Type B pancreatic cell (in vitro differentiated cells): ENCODE measurements at regions not wholly inside any gene's neighbourhood (a gene's known extent, or its start where the extent isn't known, plus 50 kb on each side); places are given as distances from the start of the nearest gene placed in this dataset.
"Not testable (repeated sequence)": the region's sequence is repeated elsewhere in the genome, so short reads cannot be mapped to it uniquely, and the experiment has no call there.

Experiments used
- DNase-seq: peaks from one replicate; pipeline ENCODE4 v3.0.0; 2021; ENCODE audit warnings: mixed read lengths; ENCODE audit not compliant: unreplicated experiment; ENCODE audit errors: extremely low spot score
- H3K27ac Mint-ChIP-seq: 2 replicates; pipeline ENCODE4 v1.8.0; 2021; ENCODE audit warnings: mild to moderate bottlenecking, mixed read lengths
- H3K27me3 Mint-ChIP-seq: 2 replicates; pipeline ENCODE4 v1.8.0; 2021; ENCODE audit warnings: mixed read lengths
- H3K36me3 Mint-ChIP-seq: 2 replicates; pipeline ENCODE4 v1.8.0; 2021; ENCODE audit warnings: mixed read lengths
- H3K4me1 Mint-ChIP-seq: one replicate; pipeline ENCODE4 v1.8.0; 2021; ENCODE audit warnings: mixed read lengths; ENCODE audit not compliant: unreplicated experiment
- H3K4me3 Mint-ChIP-seq: 2 replicates; pipeline ENCODE4 v1.8.0; 2021; ENCODE audit warnings: mild to moderate bottlenecking, mixed read lengths
- H3K9me3 Mint-ChIP-seq: 2 replicates; pipeline ENCODE4 v1.8.0; 2021; ENCODE audit warnings: mixed read lengths
- CTCF ChIP-seq: fragments of 200-600 bp; sonication (generic); conservative IDR thresholded peaks from 2 replicates; pipeline ENCODE4 v1.5.0; 2021; ENCODE audit warnings: antibody characterized with exemption, mild to moderate bottlenecking

GRCh38 chr4:141473026-141473540 is 163.3 kb upstream of the IL15 start:
- H3K27ac Mint-ChIP-seq, result no peak overlapping the region
- no peak for DNase-seq
- no peak overlapping the region for H3K4me3 Mint-ChIP-seq
- H3K36me3 Mint-ChIP-seq, result no peaks in the 10 kb centered on the region
- no peak for TF ChIP-seq CTCF
- H3K4me1 Mint-ChIP-seq, result no peaks in the 10 kb centered on the region
- no peaks in the 10 kb centered on the region for H3K27me3 Mint-ChIP-seq
- no peaks in the 10 kb centered on the region for H3K9me3 Mint-ChIP-seq

GRCh38 chr4:141473952-141474351 is 162.4 kb upstream of the IL15 start:
- Mint-ChIP-seq H3K4me1 (no peaks in the 10 kb centered on the region), H3K27me3 (no peaks in the 10 kb centered on the region), H3K4me3 (no peak overlapping the region), H3K9me3 (no peaks in the 10 kb centered on the region), H3K36me3 (no peaks in the 10 kb centered on the region), H3K27ac (no peak overlapping the region)
- TF ChIP-seq CTCF, result no peak
- no peak for DNase-seq

- H3K36me3 Mint-ChIP-seq, result no peaks in the 10 kb centered on the region
- no peaks in the 10 kb centered on the region for H3K27me3 Mint-ChIP-seq
- H3K4me3 Mint-ChIP-seq, result no peak overlapping the region
- peaks cover 3% of the 10 kb centered on the region for H3K9me3 Mint-ChIP-seq
- no peak overlapping the region for H3K27ac Mint-ChIP-seq
- H3K4me1 Mint-ChIP-seq, result no peaks in the 10 kb centered on the region
- no peak for DNase-seq
- TF ChIP-seq CTCF, result no peak
Measured at GRCh38 chr4:141480950-141481349, 155.4 kb upstream of the IL15 start.

- H3K27me3 Mint-ChIP-seq, H3K9me3 Mint-ChIP-seq, H3K36me3 Mint-ChIP-seq, H3K4me3 Mint-ChIP-seq, H3K4me1 Mint-ChIP-seq, H3K27ac Mint-ChIP-seq, DNase-seq: not testable (repeated sequence)
Measured at GRCh38 chr4:141484298-141484697, 152.1 kb upstream of the IL15 start.

- no peak for DNase-seq
- no peak overlapping the region for H3K4me3 Mint-ChIP-seq
- H3K27ac Mint-ChIP-seq, result no peak overlapping the region
- peaks cover 9% of the 10 kb centered on the region for H3K9me3 Mint-ChIP-seq
- H3K27me3 Mint-ChIP-seq, result no peaks in the 10 kb centered on the region
- H3K4me1 Mint-ChIP-seq, result no peaks in the 10 kb centered on the region
- no peaks in the 10 kb centered on the region for H3K36me3 Mint-ChIP-seq
- no peak for TF ChIP-seq CTCF
Measured at GRCh38 chr4:141486375-141486997, 149.9 kb upstream of the IL15 start.

- no peak for DNase-seq
- no peak for TF ChIP-seq CTCF
- Mint-ChIP-seq H3K27ac (no peak overlapping the region), H3K9me3 (no peaks in the 10 kb centered on the region), H3K36me3 (no peaks in the 10 kb centered on the region), H3K4me3 (no peak overlapping the region), H3K4me1 (no peaks in the 10 kb centered on the region), H3K27me3 (no peaks in the 10 kb centered on the region)
Measured at GRCh38 chr4:141497627-141498026, 138.8 kb upstream of the IL15 start.
